Thyroid gland (tissue), 4 donors: ENCODE measurements at regions not wholly inside any gene's neighbourhood (a gene's known extent, or its start where the extent isn't known, plus 50 kb on each side); places are given as distances from the start of the nearest gene placed in this dataset.

ENCODE experiments used
- CTCF ChIP-seq, 6 experiments: fragments of 200-600 bp in 3 of 6; fragments of 450-650 bp in 3 of 6; sonication (generic) in 3 of 6; IDR thresholded peaks; one replicate each; pipeline ENCODE4 v1.5.1; 2016 to 2019; ENCODE audit warnings: antibody characterized with exemption in 6 of 6, mild to moderate bottlenecking in 2 of 6, inconsistent platforms in 1 of 6, moderate library complexity in 1 of 6
- POLR2A ChIP-seq, 2 donors: fragments of 450-650 bp; IDR thresholded peaks; one replicate each; pipeline ENCODE4 v1.6.1; 2017; ENCODE audit warnings: antibody characterized with exemption in 2 of 2, mild to moderate bottlenecking in 2 of 2, moderate library complexity in 1 of 2

DNA sequence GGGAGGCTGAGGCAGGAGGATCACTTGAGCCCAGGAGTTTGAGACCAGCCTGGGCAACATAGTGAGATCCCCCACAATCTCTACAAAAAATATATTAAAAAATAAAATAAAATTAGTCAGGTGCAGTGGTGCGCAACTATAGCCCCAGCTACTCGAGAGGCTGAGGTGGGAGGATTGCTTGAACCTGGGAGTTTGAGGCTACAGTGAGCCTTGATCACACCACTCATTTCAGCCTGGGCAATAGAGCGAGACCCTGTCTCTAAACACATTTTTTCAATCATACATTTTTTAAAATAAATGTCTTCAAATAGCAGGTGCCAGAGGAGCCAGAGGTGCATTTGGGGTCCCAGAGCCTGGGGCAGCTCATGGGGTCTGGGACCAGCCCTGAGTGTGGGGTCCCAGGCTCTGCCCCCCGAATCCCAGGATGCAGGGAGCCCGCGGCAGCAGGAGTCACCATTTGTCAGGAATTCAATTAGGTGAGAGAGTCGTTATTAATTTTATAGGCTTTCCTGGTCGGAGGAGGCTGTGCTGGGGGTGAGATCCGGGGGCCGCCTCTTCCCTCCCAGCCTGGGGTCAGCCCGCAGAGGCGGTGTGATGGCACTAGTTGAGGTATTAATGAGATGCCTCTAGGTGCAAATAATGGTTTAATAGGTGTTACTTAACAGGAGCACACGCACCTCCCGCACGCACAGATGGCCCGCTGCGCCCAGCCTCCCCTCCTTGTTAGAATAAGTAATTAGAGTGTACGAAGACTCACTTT is 78.3 kb downstream of the MICALL2 start:
- no peak for TF ChIP-seq CTCF (IDR thresholded peaks at IDR 0.05)
- TF ChIP-seq POLR2A (IDR thresholded peaks at IDR 0.05) = no peak
